ENCODE measurements at regions not wholly inside any gene's neighbourhood (a gene's known extent, or its start where the extent isn't known, plus 50 kb on each side); places are given as distances from the start of the nearest gene placed in this dataset.

DNA sequence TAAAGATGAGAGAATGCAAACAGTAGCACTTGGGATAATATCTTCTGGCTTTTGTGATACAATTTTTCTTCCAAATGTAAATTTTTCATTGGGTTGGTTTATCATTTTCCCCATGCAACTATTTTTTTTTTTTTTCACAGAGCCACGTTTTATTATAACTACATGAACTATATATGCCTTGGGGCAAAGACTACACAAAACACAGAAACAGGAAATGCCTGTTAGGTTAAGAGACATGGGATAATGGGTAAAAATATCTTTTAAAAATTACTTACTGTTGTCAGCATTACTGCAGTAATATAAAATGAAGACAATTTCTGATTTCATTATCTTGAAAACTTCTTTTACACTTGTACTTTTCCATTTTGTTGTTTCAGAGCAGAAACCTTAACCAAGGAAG lies 74.6 kb downstream of the DISP1 start:
- TF ChIP-seq, protein P1, sequence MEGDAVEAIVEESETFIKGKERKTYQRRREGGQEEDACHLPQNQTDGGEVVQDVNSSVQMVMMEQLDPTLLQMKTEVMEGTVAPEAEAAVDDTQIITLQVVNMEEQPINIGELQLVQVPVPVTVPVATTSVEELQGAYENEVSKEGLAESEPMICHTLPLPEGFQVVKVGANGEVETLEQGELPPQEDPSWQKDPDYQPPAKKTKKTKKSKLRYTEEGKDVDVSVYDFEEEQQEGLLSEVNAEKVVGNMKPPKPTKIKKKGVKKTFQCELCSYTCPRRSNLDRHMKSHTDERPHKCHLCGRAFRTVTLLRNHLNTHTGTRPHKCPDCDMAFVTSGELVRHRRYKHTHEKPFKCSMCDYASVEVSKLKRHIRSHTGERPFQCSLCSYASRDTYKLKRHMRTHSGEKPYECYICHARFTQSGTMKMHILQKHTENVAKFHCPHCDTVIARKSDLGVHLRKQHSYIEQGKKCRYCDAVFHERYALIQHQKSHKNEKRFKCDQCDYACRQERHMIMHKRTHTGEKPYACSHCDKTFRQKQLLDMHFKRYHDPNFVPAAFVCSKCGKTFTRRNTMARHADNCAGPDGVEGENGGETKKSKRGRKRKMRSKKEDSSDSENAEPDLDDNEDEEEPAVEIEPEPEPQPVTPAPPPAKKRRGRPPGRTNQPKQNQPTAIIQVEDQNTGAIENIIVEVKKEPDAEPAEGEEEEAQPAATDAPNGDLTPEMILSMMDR (IDR thresholded peaks at IDR 0.05; ENCODE audit: insufficient read depth, low read depth, low read length, missing control alignments): no peak
- no peak for DNase-seq (ENCODE audit: low read depth)
- H3K4me3 ChIP-seq (ENCODE audit: low read depth, low read length): no peak overlapping the region

- TF ChIP-seq, protein P1 (IDR thresholded peaks at IDR 0.05; ENCODE audit: insufficient read depth, low read depth, low read length, missing control alignments): no peak
- no peak overlapping the region for H3K4me3 ChIP-seq (ENCODE audit: low read depth, low read length)
- no peak for DNase-seq (ENCODE audit: low read depth)
These were observed 75.9 kb downstream of the DISP1 start for GRCh38 chr1:222890716-222891115.

GRCh38 chr1:222891578-222891977 lies 76.7 kb downstream of the DISP1 start:
- H3K4me3 ChIP-seq (ENCODE audit: low read depth, low read length): no peak overlapping the region
- TF ChIP-seq, protein P1 (IDR thresholded peaks at IDR 0.05; ENCODE audit: insufficient read depth, low read depth, low read length, missing control alignments): no peak
- DNase-seq (ENCODE audit: low read depth): no peak

DNA sequence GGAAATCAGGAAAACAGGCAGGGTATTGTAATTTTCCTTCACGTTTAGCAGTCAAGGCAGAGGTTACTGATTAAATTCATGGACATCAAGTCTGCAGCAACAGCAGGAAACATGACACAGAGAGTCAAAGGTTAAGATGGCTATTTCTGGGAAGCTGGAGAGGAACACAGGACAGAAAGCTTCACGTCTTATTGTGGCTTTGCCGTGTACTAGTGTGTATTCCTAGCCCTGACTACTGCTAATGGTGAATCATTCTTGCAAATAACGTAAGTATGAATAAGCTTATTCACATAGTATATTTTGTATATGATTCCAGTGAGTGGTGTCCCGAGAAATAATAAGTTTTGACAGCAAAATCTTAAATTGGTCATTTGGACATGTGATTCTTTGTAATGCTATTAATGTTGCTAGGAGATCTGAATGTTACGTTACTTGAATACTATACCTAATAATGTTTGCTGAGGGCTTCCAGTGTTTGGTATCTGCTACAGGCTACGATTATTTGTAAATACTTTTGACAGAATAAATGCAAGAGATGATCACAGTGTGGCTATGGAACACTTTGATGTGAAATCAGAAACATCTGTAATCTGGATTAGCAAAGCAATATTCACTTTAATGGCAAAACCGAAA lies 77.4 kb downstream of the DISP1 start:
- no peak overlapping the region for H3K4me3 ChIP-seq (ENCODE audit: low read depth, low read length)
- no peak for DNase-seq (ENCODE audit: low read depth)
- TF ChIP-seq, protein P1 (IDR thresholded peaks at IDR 0.05; ENCODE audit: insufficient read depth, low read depth, low read length, missing control alignments): no peak

- H3K4me3 ChIP-seq (ENCODE audit: low read depth, low read length): no peak overlapping the region
- TF ChIP-seq, protein P1 (IDR thresholded peaks at IDR 0.05; ENCODE audit: insufficient read depth, low read depth, low read length, missing control alignments): no peak
These were observed 78.4 kb downstream of the DISP1 start for GRCh38 chr1:222893255-222893654.

DNA sequence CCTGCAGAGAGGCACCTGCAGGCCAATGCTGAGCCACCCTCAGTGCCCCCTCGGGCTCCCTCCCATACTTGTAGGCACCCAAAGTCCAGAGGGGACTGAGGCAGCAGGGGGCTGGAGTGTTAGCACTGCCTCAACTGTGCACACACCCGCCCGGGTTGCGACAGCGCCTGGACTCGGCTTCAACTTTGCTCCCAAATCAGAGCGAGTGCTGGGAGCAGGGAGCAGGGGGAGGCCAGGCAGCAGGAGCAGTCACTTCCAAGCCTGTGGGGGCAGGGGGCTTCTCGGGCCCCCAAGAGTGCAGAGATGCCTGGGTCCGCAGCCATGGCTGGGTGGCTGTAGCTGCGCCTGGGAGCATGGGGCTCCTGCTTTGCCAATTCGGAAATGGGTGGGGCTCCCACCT lies 79.5 kb downstream of the DISP1 start:
- TF ChIP-seq, protein P1 (IDR thresholded peaks at IDR 0.05; ENCODE audit: insufficient read depth, low read depth, low read length, missing control alignments): no peak
- DNase-seq (ENCODE audit: low read depth): no peak
- H3K4me3 ChIP-seq (ENCODE audit: low read depth, low read length): no peak overlapping the region

More at GRCh38 chr1:222893255-222893654, 78.4 kb downstream of the DISP1 start:
- DNase-seq (ENCODE audit: low read depth): no peak

All from GM12865 (cell line).